ENCODE measurements at regions not wholly inside any gene's neighbourhood (a gene's known extent, or its start where the extent isn't known, plus 50 kb on each side); places are given as distances from the start of the nearest gene placed in this dataset.

GRCh38 chr18:43825768-43826167, 548.5 kb upstream of the SYT4 start:
- no peaks in the 10 kb centered on the region for H3K36me3 ChIP-seq (ENCODE audit: control insufficient read depth, insufficient read depth, low read length)
- no peak for DNase-seq (ENCODE audit: extremely low read depth, insufficient read length)
- no peaks in the 10 kb centered on the region for H3K27me3 ChIP-seq (replicated peaks; ENCODE audit: control insufficient read depth, insufficient read depth, low read length)
- TF ChIP-seq, protein P1, sequence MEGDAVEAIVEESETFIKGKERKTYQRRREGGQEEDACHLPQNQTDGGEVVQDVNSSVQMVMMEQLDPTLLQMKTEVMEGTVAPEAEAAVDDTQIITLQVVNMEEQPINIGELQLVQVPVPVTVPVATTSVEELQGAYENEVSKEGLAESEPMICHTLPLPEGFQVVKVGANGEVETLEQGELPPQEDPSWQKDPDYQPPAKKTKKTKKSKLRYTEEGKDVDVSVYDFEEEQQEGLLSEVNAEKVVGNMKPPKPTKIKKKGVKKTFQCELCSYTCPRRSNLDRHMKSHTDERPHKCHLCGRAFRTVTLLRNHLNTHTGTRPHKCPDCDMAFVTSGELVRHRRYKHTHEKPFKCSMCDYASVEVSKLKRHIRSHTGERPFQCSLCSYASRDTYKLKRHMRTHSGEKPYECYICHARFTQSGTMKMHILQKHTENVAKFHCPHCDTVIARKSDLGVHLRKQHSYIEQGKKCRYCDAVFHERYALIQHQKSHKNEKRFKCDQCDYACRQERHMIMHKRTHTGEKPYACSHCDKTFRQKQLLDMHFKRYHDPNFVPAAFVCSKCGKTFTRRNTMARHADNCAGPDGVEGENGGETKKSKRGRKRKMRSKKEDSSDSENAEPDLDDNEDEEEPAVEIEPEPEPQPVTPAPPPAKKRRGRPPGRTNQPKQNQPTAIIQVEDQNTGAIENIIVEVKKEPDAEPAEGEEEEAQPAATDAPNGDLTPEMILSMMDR (IDR thresholded peaks at IDR 0.05; ENCODE audit: insufficient read depth, low read length, poor library complexity, severe bottlenecking): no peak
- no peak overlapping the region for H3K4me3 ChIP-seq (replicated peaks; ENCODE audit: low read depth, low read length)

DNA sequence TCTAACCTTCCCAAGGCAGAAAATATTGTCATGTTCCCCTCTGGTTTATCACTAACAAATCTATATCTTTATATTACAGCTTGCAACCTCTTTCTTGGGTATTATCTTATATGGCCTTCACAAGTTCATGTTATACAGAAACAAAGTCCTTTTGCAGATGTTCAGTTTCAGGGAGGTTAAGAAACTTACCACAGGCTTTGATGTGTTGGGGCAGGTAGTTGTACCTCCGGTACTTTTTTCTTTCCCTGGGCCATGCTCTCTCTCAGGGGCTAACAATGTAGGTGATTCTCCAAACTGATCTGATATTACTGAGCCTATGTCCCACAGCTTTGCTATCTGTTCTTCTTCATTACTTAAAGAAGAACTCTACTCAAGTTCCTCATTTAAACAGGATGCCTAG, 548.9 kb upstream of the SYT4 start:
- no peaks in the 10 kb centered on the region for H3K27me3 ChIP-seq (replicated peaks; ENCODE audit: control insufficient read depth, insufficient read depth, low read length)
- TF ChIP-seq, protein P1 (IDR thresholded peaks at IDR 0.05; ENCODE audit: insufficient read depth, low read length, poor library complexity, severe bottlenecking): no peak
- no peak for DNase-seq (ENCODE audit: extremely low read depth, insufficient read length)
- no peak overlapping the region for H3K4me3 ChIP-seq (replicated peaks; ENCODE audit: low read depth, low read length)
- H3K36me3 ChIP-seq (ENCODE audit: control insufficient read depth, insufficient read depth, low read length): no peaks in the 10 kb centered on the region

GRCh38 chr18:43827311-43827710, 550.0 kb upstream of the SYT4 start:
- DNase-seq (ENCODE audit: extremely low read depth, insufficient read length): no peak
- Histone ChIP-seq H3K36me3 (ENCODE audit: control insufficient read depth, insufficient read depth, low read length) (no peaks in the 10 kb centered on the region), H3K4me3 (replicated peaks; ENCODE audit: low read depth, low read length) (no peak overlapping the region), H3K27me3 (replicated peaks; ENCODE audit: control insufficient read depth, insufficient read depth, low read length) (no peaks in the 10 kb centered on the region)
- TF ChIP-seq, protein P1 (IDR thresholded peaks at IDR 0.05; ENCODE audit: insufficient read depth, low read length, poor library complexity, severe bottlenecking): no peak

DNA sequence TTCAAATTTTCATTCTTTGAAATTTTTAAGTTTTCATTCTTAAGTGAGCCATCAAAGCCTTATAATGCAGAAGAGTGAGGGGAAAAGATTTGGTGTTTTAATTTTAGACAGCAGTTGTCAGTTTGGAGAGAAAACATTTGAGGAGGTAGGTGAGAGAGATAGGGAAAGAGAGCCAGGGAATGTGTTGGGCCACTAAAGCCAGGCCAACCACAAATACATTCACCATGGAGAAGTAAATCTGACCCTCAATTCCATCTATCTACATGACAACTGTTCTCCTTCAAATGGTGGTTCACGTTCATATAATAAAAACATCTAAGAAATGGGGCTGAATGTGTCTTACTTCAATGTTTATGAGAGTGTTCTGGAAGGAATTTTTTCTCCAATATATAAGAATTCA, 553.0 kb upstream of the SYT4 start:
- Histone ChIP-seq H3K36me3 (ENCODE audit: control insufficient read depth, insufficient read depth, low read length) (no peaks in the 10 kb centered on the region), H3K27me3 (replicated peaks; ENCODE audit: control insufficient read depth, insufficient read depth, low read length) (no peaks in the 10 kb centered on the region), H3K4me3 (replicated peaks; ENCODE audit: low read depth, low read length) (no peak overlapping the region)
- no peak for DNase-seq (ENCODE audit: extremely low read depth, insufficient read length)
- TF ChIP-seq, protein P1 (IDR thresholded peaks at IDR 0.05; ENCODE audit: insufficient read depth, low read length, poor library complexity, severe bottlenecking): no peak

- Histone ChIP-seq H3K4me3 (replicated peaks; ENCODE audit: low read depth, low read length) (no peak overlapping the region), H3K36me3 (ENCODE audit: control insufficient read depth, insufficient read depth, low read length) (no peaks in the 10 kb centered on the region), H3K27me3 (replicated peaks; ENCODE audit: control insufficient read depth, insufficient read depth, low read length) (no peaks in the 10 kb centered on the region)
- TF ChIP-seq, protein P1 (IDR thresholded peaks at IDR 0.05; ENCODE audit: insufficient read depth, low read length, poor library complexity, severe bottlenecking): no peak
- DNase-seq (ENCODE audit: extremely low read depth, insufficient read length): no peak
Measured at GRCh38 chr18:43830947-43831346, 553.7 kb upstream of the SYT4 start.

GRCh38 chr18:43846299-43846698, 569.0 kb upstream of the SYT4 start:
- Histone ChIP-seq H3K27me3 (replicated peaks; ENCODE audit: control insufficient read depth, insufficient read depth, low read length) (no peaks in the 10 kb centered on the region), H3K4me3 (replicated peaks; ENCODE audit: low read depth, low read length) (no peak overlapping the region), H3K36me3 (ENCODE audit: control insufficient read depth, insufficient read depth, low read length) (no peaks in the 10 kb centered on the region)
- no peak for DNase-seq (ENCODE audit: extremely low read depth, insufficient read length)
- TF ChIP-seq, protein P1 (IDR thresholded peaks at IDR 0.05; ENCODE audit: insufficient read depth, low read length, poor library complexity, severe bottlenecking): no peak

Measured in GM06990 (cell line).